AG04449 (cell line): ENCODE measurements at regions not wholly inside any gene's neighbourhood (a gene's known extent, or its start where the extent isn't known, plus 50 kb on each side); places are given as distances from the start of the nearest gene placed in this dataset.

ENCODE experiments used
- CTCF ChIA-PET: fragments of 350-600 bp; formaldehyde crosslinking; extraction: SDS; loops from one replicate; lab custom pipeline; 2021; ENCODE audit warnings: antibody characterized with exemption; lab: Yijun Ruan, JAX
- POLR2A ChIA-PET: fragments of 400-600, 350-600 bp; formaldehyde crosslinking; extraction: SDS; loops from one replicate; lab custom pipeline; 2020; ENCODE audit warnings: antibody characterized with exemption, inconsistent platforms; lab: Yijun Ruan, JAX
- DNase-seq: peaks from one replicate; pipeline ENCODE4 v3.0.0-alpha.2; 2010; ENCODE audit warnings: low read depth, low spot score
- H3K4me3 ChIP-seq: 2 replicates; pipeline ENCODE4 v1.5.1; 2011; ENCODE audit warnings: low read depth, mild to moderate bottlenecking, control low read depth, low read length
- CTCF ChIP-seq: IDR thresholded peaks from one replicate; pipeline ENCODE4 v1.5.1; 2011; ENCODE audit warnings: mild to moderate bottlenecking, moderate library complexity, low read length, control low read depth, inconsistent platforms; ENCODE audit not compliant: insufficient read depth; ENCODE audit errors: missing control alignments

- DNase-seq, result no peak
- TF ChIP-seq CTCF, result no peak
- no peak overlapping the region for H3K4me3 ChIP-seq
- CTCF ChIA-PET, result no interaction called here
- POLR2A ChIA-PET, result no interaction called here
These were observed 611.3 kb downstream of the SI start for GRCh38 chr3:164467007-164467406.

GRCh38 chr3:164465172-164465571 is 613.1 kb downstream of the SI start:
- ChIA-PET CTCF (no interaction called here), POLR2A (no interaction called here)
- no peak for DNase-seq
- TF ChIP-seq CTCF, result no peak
- H3K4me3 ChIP-seq, result no peak overlapping the region

GRCh38 chr3:164460851-164461250 is 617.4 kb downstream of the SI start:
- no peak for TF ChIP-seq CTCF
- no peak for DNase-seq
- ChIA-PET POLR2A (no interaction called here), CTCF (no interaction called here)
- H3K4me3 ChIP-seq, result no peak overlapping the region

- H3K4me3 ChIP-seq, result no peak overlapping the region
- ChIA-PET CTCF (no interaction called here), POLR2A (no interaction called here)
- no peak for DNase-seq
- TF ChIP-seq CTCF, result no peak
These were observed 618.7 kb downstream of the SI start for GRCh38 chr3:164459521-164460151.

GRCh38 chr3:164458986-164459385 is 619.3 kb downstream of the SI start:
- DNase-seq, result no peak
- TF ChIP-seq CTCF, result no peak

GRCh38 chr3:164453714-164454113 is 624.6 kb downstream of the SI start:
- CTCF ChIA-PET, result no interaction called here
- no peak overlapping the region for H3K4me3 ChIP-seq
- no peak for TF ChIP-seq CTCF
- no peak for DNase-seq
- POLR2A ChIA-PET, result no interaction called here

More at GRCh38 chr3:164458986-164459385, 619.3 kb downstream of the SI start:
- POLR2A ChIA-PET, result no interaction called here
- CTCF ChIA-PET, result no interaction called here
- H3K4me3 ChIP-seq, result no peak overlapping the region
